Stomach (tissue), 4 donors: ENCODE measurements at regions not wholly inside any gene's neighbourhood (a gene's known extent, or its start where the extent isn't known, plus 50 kb on each side); places are given as distances from the start of the nearest gene placed in this dataset.

ENCODE experiments used
- EP300 ChIP-seq: sonication (generic); formaldehyde crosslinking; IDR thresholded peaks from one replicate; pipeline ENCODE4 v1.6.1; 2017; ENCODE audit warnings: antibody characterized with exemption
- POLR2A ChIP-seq, 4 donors: fragments of 450-650 bp; IDR thresholded peaks; one replicate each; pipeline ENCODE4 v1.6.1; 2016; ENCODE audit warnings: antibody characterized with exemption in 4 of 4, control low read depth in 2 of 4, mild to moderate bottlenecking in 1 of 4, moderate library complexity in 1 of 4
- TF ChIP-seq, protein P1 (sequence below), 7 experiments: fragments of 450-650 bp in 4 of 7; fragments of 200-600 bp in 3 of 7; sonication (generic) in 3 of 7; IDR thresholded peaks; one replicate each; pipeline ENCODE4 v1.5.1; 2016 to 2019; ENCODE audit warnings: antibody characterized with exemption in 7 of 7, control low read depth in 2 of 7, mild to moderate bottlenecking in 1 of 7

DNA sequence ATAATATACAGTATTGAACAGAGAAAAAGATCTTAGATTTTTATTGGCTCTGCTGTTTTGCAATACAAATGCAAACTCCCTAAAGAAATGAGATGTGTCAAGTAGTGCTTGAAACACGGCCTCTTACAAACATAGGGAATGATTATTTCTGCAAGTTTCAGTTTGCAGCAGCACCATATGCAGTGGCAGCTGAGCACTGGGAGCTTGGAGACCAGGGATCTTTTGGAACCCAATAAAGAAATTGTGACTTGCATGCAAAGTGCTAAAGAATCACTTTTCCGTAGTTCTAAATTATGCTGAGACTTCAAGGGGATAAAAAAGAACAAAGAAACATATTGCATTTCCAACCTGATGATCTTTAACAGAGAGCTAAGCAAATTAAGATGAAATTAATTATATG is 674.6 kb upstream of the ZNF608 start:
- TF ChIP-seq, protein P1, sequence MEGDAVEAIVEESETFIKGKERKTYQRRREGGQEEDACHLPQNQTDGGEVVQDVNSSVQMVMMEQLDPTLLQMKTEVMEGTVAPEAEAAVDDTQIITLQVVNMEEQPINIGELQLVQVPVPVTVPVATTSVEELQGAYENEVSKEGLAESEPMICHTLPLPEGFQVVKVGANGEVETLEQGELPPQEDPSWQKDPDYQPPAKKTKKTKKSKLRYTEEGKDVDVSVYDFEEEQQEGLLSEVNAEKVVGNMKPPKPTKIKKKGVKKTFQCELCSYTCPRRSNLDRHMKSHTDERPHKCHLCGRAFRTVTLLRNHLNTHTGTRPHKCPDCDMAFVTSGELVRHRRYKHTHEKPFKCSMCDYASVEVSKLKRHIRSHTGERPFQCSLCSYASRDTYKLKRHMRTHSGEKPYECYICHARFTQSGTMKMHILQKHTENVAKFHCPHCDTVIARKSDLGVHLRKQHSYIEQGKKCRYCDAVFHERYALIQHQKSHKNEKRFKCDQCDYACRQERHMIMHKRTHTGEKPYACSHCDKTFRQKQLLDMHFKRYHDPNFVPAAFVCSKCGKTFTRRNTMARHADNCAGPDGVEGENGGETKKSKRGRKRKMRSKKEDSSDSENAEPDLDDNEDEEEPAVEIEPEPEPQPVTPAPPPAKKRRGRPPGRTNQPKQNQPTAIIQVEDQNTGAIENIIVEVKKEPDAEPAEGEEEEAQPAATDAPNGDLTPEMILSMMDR (IDR thresholded peaks at IDR 0.05): no peak
- no peak for TF ChIP-seq POLR2A (IDR thresholded peaks at IDR 0.05)
- TF ChIP-seq EP300: no peak
